Naive thymus-derived CD4-positive, alpha-beta T cell (primary cell): ENCODE measurements at regions not wholly inside any gene's neighbourhood (a gene's known extent, or its start where the extent isn't known, plus 50 kb on each side); places are given as distances from the start of the nearest gene placed in this dataset.
"Not testable (repeated sequence)": the region's sequence is repeated elsewhere in the genome, so short reads cannot be mapped to it uniquely, and the experiment has no call there.

Experiments used
- ATAC-seq: fragments of 150-1000 bp; cut with Tn5 transposase; 2 replicates; pipeline ENCODE4 v1.10.0; 2021; ENCODE audit warnings: mild to moderate bottlenecking, moderate library complexity
- CTCF ChIA-PET: fragments of 350-600 bp; sonication (Branson Sonifier 250); formaldehyde crosslinking; loops from one replicate; lab custom pipeline; 2021; ENCODE audit warnings: antibody characterized with exemption; lab: Charles Lee
- POLR2A ChIA-PET: fragments of 350-600 bp; sonication (Branson Sonifier 250); formaldehyde crosslinking; loops from one replicate; lab custom pipeline; 2021; ENCODE audit warnings: antibody characterized with exemption, inconsistent platforms; lab: Charles Lee
- DNase-seq, 9 donors: peaks; one replicate each; pipeline versions ENCODE4 v3.0.0 to v3.0.0-alpha.2; 2020 to 2022; ENCODE audit warnings: mixed read lengths in 1 of 9
- H3K27ac ChIP-seq: one replicate; pipeline ENCODE4 v1.7.0; 2013; ENCODE audit warnings: mild to moderate bottlenecking, low read depth, low read length, moderate library complexity
- H3K27me3 ChIP-seq, 2 donors: one replicate each; pipeline ENCODE4 v1.7.0; 2013; ENCODE audit warnings: low read length in 2 of 2, mild to moderate bottlenecking in 2 of 2, moderate library complexity in 2 of 2; ENCODE audit not compliant: control insufficient read depth in 2 of 2, insufficient read depth in 2 of 2
- H3K36me3 ChIP-seq, 3 experiments: 1 replicate in 2 of 3; 2 replicates in 1 of 3; pipeline ENCODE4 v1.7.0; 2013; ENCODE audit warnings: low read length in 3 of 3, mild to moderate bottlenecking in 3 of 3, moderate library complexity in 1 of 3; ENCODE audit not compliant: insufficient read depth in 3 of 3, control insufficient read depth in 2 of 3
- H3K4me1 ChIP-seq, 2 donors: one replicate each; pipeline ENCODE4 v1.7.0; 2013; ENCODE audit warnings: low read length in 2 of 2, mild to moderate bottlenecking in 2 of 2, moderate library complexity in 1 of 2; ENCODE audit not compliant: control insufficient read depth in 2 of 2, insufficient read depth in 2 of 2
- H3K4me3 ChIP-seq: 2 replicates; pipeline ENCODE4 v1.7.0; 2013; ENCODE audit warnings: mild to moderate bottlenecking, low read length
- H3K9me3 ChIP-seq, 3 experiments: 1 replicate in 2 of 3; 2 replicates in 1 of 3; pipeline ENCODE4 v1.7.0; 2013; ENCODE audit warnings: low read length in 3 of 3; ENCODE audit not compliant: control insufficient read depth in 2 of 3
- H3K27ac Mint-ChIP-seq, 9 donors: one replicate each; pipeline ENCODE4 v1.8.0; 2020 to 2022; ENCODE audit warnings: mixed read lengths in 9 of 9, mild to moderate bottlenecking in 8 of 9, moderate library complexity in 5 of 9, inconsistent platforms in 2 of 9
- H3K27me3 Mint-ChIP-seq, 5 donors: one replicate each; pipeline ENCODE4 v1.8.0; 2021 to 2022; ENCODE audit warnings: mixed read lengths in 5 of 5, mild to moderate bottlenecking in 1 of 5
- H3K36me3 Mint-ChIP-seq, 5 donors: one replicate each; pipeline ENCODE4 v1.8.0; 2020 to 2022; ENCODE audit warnings: mixed read lengths in 5 of 5, mild to moderate bottlenecking in 3 of 5, inconsistent platforms in 1 of 5
- H3K4me1 Mint-ChIP-seq, 7 donors: one replicate each; pipeline ENCODE4 v1.8.0; 2020 to 2022; ENCODE audit warnings: mixed read lengths in 7 of 7, mild to moderate bottlenecking in 3 of 7, inconsistent platforms in 1 of 7
- H3K4me3 Mint-ChIP-seq, 10 donors: one replicate each; pipeline ENCODE4 v1.8.0; 2020 to 2022; ENCODE audit warnings: mild to moderate bottlenecking in 10 of 10, mixed read lengths in 10 of 10, moderate library complexity in 6 of 10, inconsistent platforms in 2 of 10
- H3K9me3 Mint-ChIP-seq, 11 donors: one replicate each; pipeline ENCODE4 v1.8.0; 2020 to 2022; ENCODE audit warnings: mixed read lengths in 11 of 11, mild to moderate bottlenecking in 4 of 11, inconsistent platforms in 1 of 11, moderate library complexity in 1 of 11
- intact Hi-C, 2 donors: fragments of 100-400 bp; cut with micrococcal nuclease; formaldehyde crosslinking; loops; one replicate each; pipeline ENCODE4 v1.15.1; 2023

GRCh38 chr4:84298719-84299254 is 200.3 kb downstream of the NKX6-1 start:
- H3K36me3 ChIP-seq, H3K36me3 Mint-ChIP-seq, H3K27me3 Mint-ChIP-seq, H3K27ac ChIP-seq, H3K4me3 ChIP-seq, DNase-seq, CTCF ChIA-PET, ATAC-seq, H3K9me3 ChIP-seq, POLR2A ChIA-PET, H3K4me1 ChIP-seq, H3K4me3 Mint-ChIP-seq, H3K4me1 Mint-ChIP-seq, intact Hi-C loops, H3K27ac Mint-ChIP-seq, H3K27me3 ChIP-seq: not testable (repeated sequence)
- H3K9me3 Mint-ChIP-seq = peaks cover 0 to 12% (median 3%) of the 10 kb centered on the region in 11 donors

- no peaks in the 10 kb centered on the region for H3K4me1 Mint-ChIP-seq
- DNase-seq (no peak), ATAC-seq (no peak)
- H3K27ac Mint-ChIP-seq = no peak overlapping the region
- Histone ChIP-seq H3K36me3 (no peaks in the 10 kb centered on the region), H3K9me3 (no peaks in the 10 kb centered on the region), H3K4me1 (no peaks in the 10 kb centered on the region), H3K4me3 (no peak overlapping the region), H3K27me3 (no peaks in the 10 kb centered on the region), H3K27ac (no peak overlapping the region)
- no peak overlapping the region for H3K4me3 Mint-ChIP-seq
- peaks cover 0 to 12% (median 3%) of the 10 kb centered on the region in 11 donors for H3K9me3 Mint-ChIP-seq
- H3K36me3 Mint-ChIP-seq = no peaks in the 10 kb centered on the region
- intact Hi-C loops = no loop called here
- POLR2A ChIA-PET = no interaction called here
- peaks cover 0 to 4% (median 0%) of the 10 kb centered on the region in 5 donors for H3K27me3 Mint-ChIP-seq
- CTCF ChIA-PET = no interaction called here
These were observed 200.9 kb downstream of the NKX6-1 start for GRCh38 chr4:84298023-84298718.

- H3K9me3 ChIP-seq = no peaks in the 10 kb centered on the region
- H3K27ac Mint-ChIP-seq = no peak overlapping the region
- H3K4me1 Mint-ChIP-seq = no peaks in the 10 kb centered on the region
- no peak overlapping the region for H3K27ac ChIP-seq
- ATAC-seq (no peak), DNase-seq (no peak)
- no peaks in the 10 kb centered on the region for H3K4me1 ChIP-seq
- H3K36me3 Mint-ChIP-seq = no peaks in the 10 kb centered on the region
- H3K4me3 ChIP-seq = no peak overlapping the region
- intact Hi-C loops = no loop called here
- H3K27me3 ChIP-seq = no peaks in the 10 kb centered on the region
- H3K9me3 Mint-ChIP-seq = peaks cover 0 to 35% (median 10%) of the 10 kb centered on the region in 11 donors
- POLR2A ChIA-PET = no interaction called here
- peaks cover 0 to 7% (median 0%) of the 10 kb centered on the region in 5 donors for H3K27me3 Mint-ChIP-seq
- CTCF ChIA-PET = no interaction called here
- H3K36me3 ChIP-seq = no peaks in the 10 kb centered on the region
- H3K4me3 Mint-ChIP-seq = no peak overlapping the region
These were observed 207.1 kb downstream of the NKX6-1 start for GRCh38 chr4:84291969-84292368.

GRCh38 chr4:84286048-84286447 is 213.0 kb downstream of the NKX6-1 start:
- Mint-ChIP-seq H3K27me3 (peaks cover 0 to 24% (median 0%) of the 10 kb centered on the region in 5 donors), H3K4me3 (no peak overlapping the region), H3K4me1 (no peaks in the 10 kb centered on the region), H3K9me3 (peaks cover 0 to 31% (median 10%) of the 10 kb centered on the region in 11 donors), H3K36me3 (no peaks in the 10 kb centered on the region), H3K27ac (no peak overlapping the region)
- POLR2A ChIA-PET = no interaction called here
- no peaks in the 10 kb centered on the region for H3K27me3 ChIP-seq
- H3K4me1 ChIP-seq = no peaks in the 10 kb centered on the region
- DNase-seq = no peak
- H3K9me3 ChIP-seq = no peaks in the 10 kb centered on the region
- CTCF ChIA-PET = no interaction called here
- H3K27ac ChIP-seq = no peak overlapping the region
- no peaks in the 10 kb centered on the region for H3K36me3 ChIP-seq
- H3K4me3 ChIP-seq = no peak overlapping the region
- no peak for ATAC-seq
- intact Hi-C loops = no loop called here

GRCh38 chr4:84279678-84280077 is 219.4 kb downstream of the NKX6-1 start:
- DNase-seq = no peak

GRCh38 chr4:84277923-84278322 is 221.2 kb downstream of the NKX6-1 start:
- no peak overlapping the region for H3K27ac ChIP-seq
- Mint-ChIP-seq H3K27me3 (peaks cover 0 to 10% (median 0%) of the 10 kb centered on the region in 5 donors), H3K4me1 (no peaks in the 10 kb centered on the region), H3K27ac (no peak overlapping the region), H3K9me3 (peaks cover 0 to 3% (median 0%) of the 10 kb centered on the region in 11 donors), H3K36me3 (no peaks in the 10 kb centered on the region), H3K4me3 (no peak overlapping the region)
- ChIA-PET POLR2A (no interaction called here), CTCF (no interaction called here)
- no peak overlapping the region for H3K4me3 ChIP-seq
- DNase-seq (no peak), ATAC-seq (no peak)
- H3K4me1 ChIP-seq = no peaks in the 10 kb centered on the region
- intact Hi-C loops = no loop called here
- no peaks in the 10 kb centered on the region for H3K27me3 ChIP-seq
- no peaks in the 10 kb centered on the region for H3K9me3 ChIP-seq
- H3K36me3 ChIP-seq = no peaks in the 10 kb centered on the region

More at GRCh38 chr4:84279678-84280077, 219.4 kb downstream of the NKX6-1 start:
- Histone ChIP-seq H3K27me3 (no peaks in the 10 kb centered on the region), H3K9me3 (no peaks in the 10 kb centered on the region), H3K4me3 (no peak overlapping the region), H3K27ac (no peak overlapping the region), H3K36me3 (no peaks in the 10 kb centered on the region), H3K4me1 (no peaks in the 10 kb centered on the region)
- Mint-ChIP-seq H3K36me3 (no peaks in the 10 kb centered on the region), H3K4me3 (no peak overlapping the region), H3K27ac (no peak overlapping the region), H3K27me3 (peaks cover 0 to 9% (median 0%) of the 10 kb centered on the region in 5 donors), H3K4me1 (no peaks in the 10 kb centered on the region), H3K9me3 (peaks cover 0 to 3% (median 0%) of the 10 kb centered on the region in 11 donors)
- POLR2A ChIA-PET = no interaction called here
- CTCF ChIA-PET = no interaction called here
- ATAC-seq = no peak
- intact Hi-C loops = no loop called here

- no peaks in the 10 kb centered on the region for H3K27me3 ChIP-seq
- H3K4me1 ChIP-seq = no peaks in the 10 kb centered on the region
- H3K27ac Mint-ChIP-seq = no peak overlapping the region
- no peaks in the 10 kb centered on the region for H3K4me1 Mint-ChIP-seq
- no peak overlapping the region for H3K4me3 Mint-ChIP-seq
- no peaks in the 10 kb centered on the region for H3K36me3 Mint-ChIP-seq
- no peaks in the 10 kb centered on the region for H3K9me3 ChIP-seq
- intact Hi-C loops = no loop called here
- POLR2A ChIA-PET = no interaction called here
- DNase-seq (no peak), ATAC-seq (no peak)
- CTCF ChIA-PET = no interaction called here
- no peak overlapping the region for H3K4me3 ChIP-seq
- peaks cover 0 to 10% (median 0%) of the 10 kb centered on the region in 5 donors for H3K27me3 Mint-ChIP-seq
- peaks cover 0 to 3% (median 0%) of the 10 kb centered on the region in 11 donors for H3K9me3 Mint-ChIP-seq
- H3K36me3 ChIP-seq = no peaks in the 10 kb centered on the region
- no peak overlapping the region for H3K27ac ChIP-seq
These were observed 222.3 kb downstream of the NKX6-1 start for GRCh38 chr4:84276752-84277151.
